ENCODE measurements at regions not wholly inside any gene's neighbourhood (a gene's known extent, or its start where the extent isn't known, plus 50 kb on each side); places are given as distances from the start of the nearest gene placed in this dataset.

- no peak for DNase-seq
Observed at GRCh38 chr2:128623776-128624761, 305.4 kb upstream of the HS6ST1 start.

- DNase-seq, result no peak
Observed at GRCh38 chr2:128624956-128625355, 306.3 kb upstream of the HS6ST1 start.

- DNase-seq, result no peak
Observed at GRCh38 chr2:128625421-128625820, 306.8 kb upstream of the HS6ST1 start.

GRCh38 chr2:128625963-128626759 is 307.5 kb upstream of the HS6ST1 start:
- DNase-seq, result no peak

- DNase-seq, result no peak
Observed at GRCh38 chr2:128626760-128627511, 308.3 kb upstream of the HS6ST1 start.

GRCh38 chr2:128628206-128628605 is 309.5 kb upstream of the HS6ST1 start:
- no peak for DNase-seq

GRCh38 chr2:128628996-128629395 is 310.3 kb upstream of the HS6ST1 start:
- DNase-seq, result no peak

GRCh38 chr2:128630974-128631697 is 312.5 kb upstream of the HS6ST1 start:
- no peak for DNase-seq

GRCh38 chr2:128631698-128632500 is 313.2 kb upstream of the HS6ST1 start:
- DNase-seq, result no peak

- no peak for DNase-seq
Observed at GRCh38 chr2:128632501-128632800, 313.8 kb upstream of the HS6ST1 start.

GRCh38 chr2:128633501-128633900 is 314.8 kb upstream of the HS6ST1 start:
- DNase-seq, result no peak

GRCh38 chr2:128635361-128635900 is 316.8 kb upstream of the HS6ST1 start:
- DNase-seq, result no peak

- DNase-seq, result no peak
Observed at GRCh38 chr2:128636802-128637147, 318.1 kb upstream of the HS6ST1 start.

- no peak for DNase-seq
Observed at GRCh38 chr2:128637481-128638155, 318.9 kb upstream of the HS6ST1 start.

- DNase-seq, result no peak
Observed at GRCh38 chr2:128638341-128639119, 319.9 kb upstream of the HS6ST1 start.

- DNase-seq, result no peak
Observed at GRCh38 chr2:128639120-128639477, 320.4 kb upstream of the HS6ST1 start.

- DNase-seq, result no peak
Observed at GRCh38 chr2:128639693-128640092, 321.0 kb upstream of the HS6ST1 start.

- no peak for DNase-seq
Observed at GRCh38 chr2:128640166-128640844, 321.6 kb upstream of the HS6ST1 start.

GRCh38 chr2:128640845-128641360 is 322.2 kb upstream of the HS6ST1 start:
- DNase-seq, result no peak

Data from NCI-H526 treated with DMSO at 0.1 percent for 48 hours (cell line).